ENCODE measurements at regions not wholly inside any gene's neighbourhood (a gene's known extent, or its start where the extent isn't known, plus 50 kb on each side); places are given as distances from the start of the nearest gene placed in this dataset.

DNA sequence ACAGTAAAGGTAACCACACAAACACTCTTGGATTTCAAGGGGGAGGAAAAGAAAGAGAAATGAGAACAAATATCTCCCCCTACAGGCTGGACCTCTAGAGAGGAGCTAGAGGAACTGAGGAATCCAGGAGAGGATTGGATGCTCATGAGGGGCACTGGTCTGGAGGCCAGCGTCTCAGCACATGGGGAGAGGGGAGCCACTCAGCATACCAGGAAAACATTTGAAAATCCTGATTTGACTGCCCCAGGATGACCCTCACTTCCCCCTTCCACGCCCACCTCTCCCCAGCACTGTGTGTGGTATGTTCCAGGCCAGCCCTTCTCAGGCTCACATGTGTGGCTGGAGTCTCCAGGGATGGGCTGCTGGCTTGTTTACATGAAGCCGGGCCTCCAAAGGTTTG, 396.8 kb upstream of the ID2 start:
- TF ChIP-seq FOXS1 (CRISPR knock-in tag; IDR thresholded peaks at IDR 0.05), result no peak
- peak in 1 of 2 experiments; percentile 21; a peak in 1 of 5 replicates for TF ChIP-seq RAD21 (conservative IDR thresholded peaks at IDR 0.05 in 1 of 2, IDR thresholded peaks at IDR 0.05 in 1 of 2)
- POLR2A ChIA-PET, result no interaction called here
- no peak for DNase-seq (ENCODE audit: low read depth in 1 of 2, low spot score in 1 of 2)
- Histone ChIP-seq H3K4me2 (no peak overlapping the region), H3K4me1 (no peaks in the 10 kb centered on the region), H3K9me3 (no peaks in the 10 kb centered on the region), H3K27ac (no peak overlapping the region), H3K4me3 (no peak overlapping the region)
- CTCF ChIA-PET, result interaction anchor here (0.7 to 1.6 kb wide), 3 partner anchors 11 to 210 kb away, joined by 3 to 6 read pairs (median 5); no protein-coding TSS in a partner anchor
- no peak for FAIRE-seq
- WGBS (ENCODE audit: missing lambda C conversion rate), result 64% methylated on average over 3 of the region's 3 CpGs
- ATAC-seq, result peak in 1 of 2 experiments; percentile 59; a peak in 3 of 6 replicates

DNA sequence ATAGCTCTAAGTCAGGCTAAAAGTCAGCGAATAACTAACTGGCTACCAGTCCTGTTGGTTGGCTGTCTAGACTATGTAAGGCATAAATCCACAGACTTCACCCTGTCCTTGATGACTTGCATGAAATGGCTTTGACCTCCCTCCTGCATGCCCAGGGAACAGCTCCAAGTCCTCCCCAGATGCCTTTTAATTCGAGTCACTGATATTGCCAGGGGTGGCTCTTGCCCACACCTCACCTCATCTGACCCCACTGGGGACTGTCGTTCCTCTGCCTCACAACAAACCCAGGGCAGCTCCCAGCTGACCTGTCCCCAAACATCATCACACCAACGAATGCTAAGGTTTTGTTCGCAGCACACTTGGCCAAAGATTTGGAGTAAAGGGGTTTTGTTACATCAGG, 396.0 kb upstream of the ID2 start:
- ChIA-PET CTCF (interaction anchor here (0.7 to 1.1 kb wide), 2 partner anchors 20 to 66 kb away, joined by 3 to 6 read pairs; no protein-coding TSS in a partner anchor), POLR2A (no interaction called here)
- Histone ChIP-seq H3K4me3 (no peak overlapping the region), H3K4me1 (no peaks in the 10 kb centered on the region), H3K4me2 (no peak overlapping the region), H3K9me3 (no peaks in the 10 kb centered on the region), H3K27ac (no peak overlapping the region)
- 48% methylated on average over 5 of the region's 5 CpGs for WGBS (ENCODE audit: missing lambda C conversion rate)
- no peak for DNase-seq (ENCODE audit: low read depth in 1 of 2, low spot score in 1 of 2)
- no peak for FAIRE-seq
- TF ChIP-seq, protein P1, sequence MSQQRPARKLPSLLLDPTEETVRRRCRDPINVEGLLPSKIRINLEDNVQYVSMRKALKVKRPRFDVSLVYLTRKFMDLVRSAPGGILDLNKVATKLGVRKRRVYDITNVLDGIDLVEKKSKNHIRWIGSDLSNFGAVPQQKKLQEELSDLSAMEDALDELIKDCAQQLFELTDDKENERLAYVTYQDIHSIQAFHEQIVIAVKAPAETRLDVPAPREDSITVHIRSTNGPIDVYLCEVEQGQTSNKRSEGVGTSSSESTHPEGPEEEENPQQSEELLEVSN (IDR thresholded peaks at IDR 0.05; ENCODE audit: borderline replicate concordance, low read depth), result no peak
- TF ChIP-seq JUN (IDR thresholded peaks at IDR 0.05) (no peak), HDAC2 (IDR thresholded peaks at IDR 0.05) (no peak), GATA3 (IDR thresholded peaks at IDR 0.05; ENCODE audit: borderline replicate concordance) (no peak), SMC3 (IDR thresholded peaks at IDR 0.05) (no peak), MAZ (IDR thresholded peaks at IDR 0.05; ENCODE audit: borderline replicate concordance, low read depth, low read length) (no peak), NR3C1 (IDR thresholded peaks at IDR 0.05) (no peak), ZC3H11A (IDR thresholded peaks at IDR 0.05) (no peak), RARB (CRISPR knock-in tag; IDR thresholded peaks at IDR 0.05) (no peak), CEBPB (IDR thresholded peaks at IDR 0.05) (no peak), HOXB5 (CRISPR knock-in tag; IDR thresholded peaks at IDR 0.05) (no peak), RAD21 (conservative IDR thresholded peaks at IDR 0.05 in 1 of 2, IDR thresholded peaks at IDR 0.05 in 1 of 2) (no peak), KDM1A (IDR thresholded peaks at IDR 0.05; ENCODE audit: low read depth) (no peak), PHF8 (IDR thresholded peaks at IDR 0.05; ENCODE audit: borderline replicate concordance, low read depth) (no peak), RFX5 (IDR thresholded peaks at IDR 0.05) (no peak)
- TF ChIP-seq, protein P2, sequence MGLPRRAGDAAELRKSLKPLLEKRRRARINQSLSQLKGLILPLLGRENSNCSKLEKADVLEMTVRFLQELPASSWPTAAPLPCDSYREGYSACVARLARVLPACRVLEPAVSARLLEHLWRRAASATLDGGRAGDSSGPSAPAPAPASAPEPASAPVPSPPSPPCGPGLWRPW (IDR thresholded peaks at IDR 0.05), result no peak
- TF ChIP-seq, protein P3, sequence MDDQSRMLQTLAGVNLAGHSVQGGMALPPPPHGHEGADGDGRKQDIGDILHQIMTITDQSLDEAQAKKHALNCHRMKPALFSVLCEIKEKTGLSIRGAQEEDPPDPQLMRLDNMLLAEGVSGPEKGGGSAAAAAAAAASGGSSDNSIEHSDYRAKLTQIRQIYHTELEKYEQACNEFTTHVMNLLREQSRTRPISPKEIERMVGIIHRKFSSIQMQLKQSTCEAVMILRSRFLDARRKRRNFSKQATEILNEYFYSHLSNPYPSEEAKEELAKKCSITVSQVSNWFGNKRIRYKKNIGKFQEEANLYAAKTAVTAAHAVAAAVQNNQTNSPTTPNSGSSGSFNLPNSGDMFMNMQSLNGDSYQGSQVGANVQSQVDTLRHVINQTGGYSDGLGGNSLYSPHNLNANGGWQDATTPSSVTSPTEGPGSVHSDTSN (IDR thresholded peaks at IDR 0.05), result no peak
- TF ChIP-seq, protein P4, sequence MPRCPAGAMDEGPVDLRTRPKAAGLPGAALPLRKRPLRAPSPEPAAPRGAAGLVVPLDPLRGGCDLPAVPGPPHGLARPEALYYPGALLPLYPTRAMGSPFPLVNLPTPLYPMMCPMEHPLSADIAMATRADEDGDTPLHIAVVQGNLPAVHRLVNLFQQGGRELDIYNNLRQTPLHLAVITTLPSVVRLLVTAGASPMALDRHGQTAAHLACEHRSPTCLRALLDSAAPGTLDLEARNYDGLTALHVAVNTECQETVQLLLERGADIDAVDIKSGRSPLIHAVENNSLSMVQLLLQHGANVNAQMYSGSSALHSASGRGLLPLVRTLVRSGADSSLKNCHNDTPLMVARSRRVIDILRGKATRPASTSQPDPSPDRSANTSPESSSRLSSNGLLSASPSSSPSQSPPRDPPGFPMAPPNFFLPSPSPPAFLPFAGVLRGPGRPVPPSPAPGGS (IDR thresholded peaks at IDR 0.05), result no peak
- no peak for ATAC-seq

DNA sequence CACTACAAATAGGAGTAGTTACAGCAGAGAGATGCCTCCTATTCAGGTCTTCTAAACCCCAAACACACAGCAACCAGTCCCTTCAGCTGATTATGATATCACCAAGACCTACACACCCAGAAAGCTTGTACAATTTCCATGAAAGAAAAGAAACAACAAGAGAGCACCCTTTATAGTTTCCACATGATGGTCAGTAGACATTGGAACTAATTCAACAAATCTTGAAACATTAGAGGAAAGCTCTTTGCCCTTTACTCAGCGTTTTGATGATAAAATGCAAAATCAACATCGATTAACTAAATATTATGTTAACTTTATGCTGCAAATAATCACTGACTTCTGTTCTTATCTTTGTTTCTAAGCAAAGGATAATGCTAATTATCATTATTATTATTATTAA, 393.6 kb upstream of the ID2 start:
- DNase-seq (ENCODE audit: low read depth in 1 of 2, low spot score in 1 of 2) (no peak), FAIRE-seq (no peak), ATAC-seq (no peak)
- WGBS (ENCODE audit: missing lambda C conversion rate), result 43% methylated on average over 2 of the region's 2 CpGs
- Histone ChIP-seq H3K4me1 (no peaks in the 10 kb centered on the region), H3K4me3 (no peak overlapping the region), H3K27ac (no peak overlapping the region), H3K4me2 (no peak overlapping the region), H3K9me3 (no peaks in the 10 kb centered on the region)
- ChIA-PET POLR2A (no interaction called here), CTCF (no interaction called here)
- TF ChIP-seq, protein P5, sequence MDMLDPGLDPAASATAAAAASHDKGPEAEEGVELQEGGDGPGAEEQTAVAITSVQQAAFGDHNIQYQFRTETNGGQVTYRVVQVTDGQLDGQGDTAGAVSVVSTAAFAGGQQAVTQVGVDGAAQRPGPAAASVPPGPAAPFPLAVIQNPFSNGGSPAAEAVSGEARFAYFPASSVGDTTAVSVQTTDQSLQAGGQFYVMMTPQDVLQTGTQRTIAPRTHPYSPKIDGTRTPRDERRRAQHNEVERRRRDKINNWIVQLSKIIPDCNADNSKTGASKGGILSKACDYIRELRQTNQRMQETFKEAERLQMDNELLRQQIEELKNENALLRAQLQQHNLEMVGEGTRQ (IDR thresholded peaks at IDR 0.05), result no peak
- TF ChIP-seq CHD4 (IDR thresholded peaks at IDR 0.05; ENCODE audit: borderline replicate concordance) (no peak), NR3C1 (IDR thresholded peaks at IDR 0.05) (no peak), EHF (CRISPR knock-in tag; IDR thresholded peaks at IDR 0.05) (no peak), FOSB (CRISPR knock-in tag; IDR thresholded peaks at IDR 0.05) (no peak), MYC (IDR thresholded peaks at IDR 0.05; ENCODE audit: borderline replicate concordance, low read length) (no peak)
- TF ChIP-seq, protein P4 (IDR thresholded peaks at IDR 0.05), result no peak
